Stimulated activated CD4-positive, alpha-beta T cell treated with anti-CD3 and anti-CD28 coated beads, Interleukin-2, amount 100 ng/mL, for 4 hours (primary cell): ENCODE measurements at regions not wholly inside any gene's neighbourhood (a gene's known extent, or its start where the extent isn't known, plus 50 kb on each side); places are given as distances from the start of the nearest gene placed in this dataset.

Experiments
- DNase-seq: peaks from one replicate; pipeline ENCODE4 v3.0.0-alpha.2; 2020; ENCODE audit warnings: low read depth

DNA sequence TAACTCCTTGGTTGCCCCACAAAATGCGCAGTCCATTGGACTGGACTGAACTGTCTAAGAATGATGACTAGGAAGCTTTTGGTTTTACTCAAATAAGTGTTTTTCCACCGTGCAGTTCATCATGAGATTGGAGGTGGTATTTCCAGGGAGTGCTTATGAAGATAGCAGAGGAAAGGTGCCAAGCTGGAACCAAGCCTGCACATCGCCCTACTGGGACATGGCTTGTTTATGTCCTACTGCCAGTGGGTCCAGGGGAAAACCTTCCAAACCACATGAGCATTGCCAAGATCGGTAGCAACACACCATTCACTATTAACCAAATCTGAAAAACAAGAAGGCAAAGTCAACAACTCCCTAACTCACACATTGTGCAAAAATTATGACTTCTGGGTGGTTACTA, 54.7 kb upstream of the DSCAM start:
- DNase-seq = no peak

DNA sequence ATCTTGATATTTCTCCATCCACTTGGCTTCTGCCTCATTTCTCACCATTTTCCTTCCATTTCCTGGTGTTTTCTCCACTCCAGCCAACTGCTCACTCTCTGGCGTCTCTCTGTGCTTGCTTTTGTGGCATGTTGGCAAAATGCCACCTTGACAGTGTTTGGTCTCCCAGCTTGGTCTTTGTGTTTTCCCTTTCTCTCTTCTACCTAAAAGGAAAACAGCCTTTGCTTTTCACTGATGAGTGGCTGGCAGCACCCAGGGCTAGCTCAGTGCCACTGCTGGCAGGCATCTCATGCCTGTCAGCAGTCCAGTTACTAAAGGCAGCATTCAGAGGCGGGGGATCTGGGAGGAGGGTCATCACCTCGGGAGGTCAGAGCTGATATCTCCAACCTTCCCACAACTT, 55.3 kb upstream of the DSCAM start:
- no peak for DNase-seq

DNA sequence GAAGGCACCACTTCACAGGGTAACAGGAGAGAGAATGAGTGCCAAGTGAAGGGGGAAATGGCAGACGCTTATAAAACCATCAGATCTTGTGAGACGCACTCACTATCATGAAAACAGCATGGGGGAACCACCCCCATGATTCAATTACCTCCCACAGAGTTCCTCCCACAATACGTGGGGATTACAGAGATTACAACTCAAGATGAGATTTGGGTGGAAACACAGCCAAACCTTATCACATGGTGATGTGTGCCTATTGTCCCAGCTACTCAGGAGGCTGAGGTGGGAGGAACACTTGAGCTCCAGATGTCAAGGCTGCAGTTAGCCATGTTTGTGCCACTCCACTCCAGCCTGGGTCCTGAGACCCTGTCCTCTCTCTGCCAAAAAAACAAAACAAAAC, 56.0 kb upstream of the DSCAM start:
- no peak for DNase-seq

DNA sequence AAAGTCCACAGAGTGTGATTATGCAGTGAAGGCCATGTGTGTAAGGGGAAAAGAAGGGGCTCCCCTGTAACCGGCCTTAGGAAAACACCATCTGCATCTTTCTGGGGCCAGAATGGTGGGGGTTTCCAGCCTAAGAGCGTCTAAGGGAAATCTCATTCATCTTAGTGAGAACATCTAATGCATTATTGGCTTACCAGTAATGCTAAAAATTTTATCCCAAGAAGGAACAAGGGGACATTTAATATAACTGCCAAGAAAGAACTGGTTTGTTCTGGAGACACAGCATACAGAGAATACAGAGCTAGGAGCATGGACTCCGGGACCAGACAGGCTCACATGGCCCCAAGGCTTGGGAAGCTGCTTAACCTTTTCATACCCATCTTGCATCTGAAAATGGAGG, 58.3 kb upstream of the DSCAM start:
- no peak for DNase-seq

DNA sequence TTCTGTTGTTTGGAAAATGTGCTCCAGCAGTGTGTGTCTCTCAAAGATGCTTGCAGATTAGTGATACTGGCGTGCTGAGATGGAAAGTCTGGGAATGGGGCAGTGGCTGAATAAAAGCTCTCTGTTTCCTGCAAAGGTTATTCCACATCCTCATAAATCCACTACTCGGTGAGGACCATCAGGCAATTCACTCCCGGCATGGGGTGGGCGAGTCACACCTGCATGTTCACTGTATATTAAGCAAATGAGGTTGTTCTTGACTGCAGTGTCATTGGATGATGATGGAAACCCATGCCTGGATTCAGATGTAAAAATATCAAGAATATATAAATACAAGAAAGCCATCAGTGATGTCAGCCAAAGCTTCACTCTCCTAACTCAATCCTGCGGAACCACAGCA, 65.4 kb upstream of the DSCAM start:
- DNase-seq = no peak

DNA sequence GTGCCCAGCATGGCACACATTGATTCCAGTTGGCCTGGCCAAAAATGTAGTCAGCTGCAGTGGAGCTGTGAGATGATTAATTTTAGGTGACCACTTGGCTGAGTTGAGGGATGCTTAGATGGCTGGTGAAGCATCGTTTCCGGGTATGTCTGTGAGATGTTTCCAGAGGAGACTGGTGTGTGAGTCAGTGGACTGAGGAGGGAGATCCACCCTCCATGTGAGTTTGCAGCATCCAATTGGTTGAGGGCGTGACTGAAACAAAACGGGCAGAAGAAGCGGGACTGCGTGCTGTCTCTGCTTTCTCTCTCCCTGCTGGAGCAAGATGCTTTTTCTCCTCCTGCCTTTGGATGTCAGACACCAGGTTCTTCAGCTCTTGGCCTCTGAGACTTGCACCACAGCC, 68.2 kb upstream of the DSCAM start:
- DNase-seq = no peak

DNA sequence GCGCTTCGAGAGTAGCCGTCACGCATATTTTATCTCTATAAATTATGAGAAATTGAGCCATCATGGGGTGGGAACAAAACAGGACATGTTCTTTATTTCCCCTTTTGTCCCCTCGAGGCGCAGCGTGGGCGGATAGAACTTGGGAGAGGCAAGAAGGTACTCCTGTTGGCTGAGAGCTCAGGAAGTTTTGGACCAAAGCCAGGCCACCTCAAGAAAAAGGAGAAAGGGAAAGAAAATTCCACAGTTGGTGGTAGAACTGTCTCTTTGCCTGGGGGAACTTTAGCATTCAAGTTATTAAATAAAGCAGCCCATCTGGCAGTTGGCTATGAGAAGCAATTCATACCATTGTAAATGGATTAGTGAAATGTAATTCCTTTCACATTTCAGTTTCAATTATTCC, 76.4 kb upstream of the DSCAM start:
- DNase-seq = no peak

DNA sequence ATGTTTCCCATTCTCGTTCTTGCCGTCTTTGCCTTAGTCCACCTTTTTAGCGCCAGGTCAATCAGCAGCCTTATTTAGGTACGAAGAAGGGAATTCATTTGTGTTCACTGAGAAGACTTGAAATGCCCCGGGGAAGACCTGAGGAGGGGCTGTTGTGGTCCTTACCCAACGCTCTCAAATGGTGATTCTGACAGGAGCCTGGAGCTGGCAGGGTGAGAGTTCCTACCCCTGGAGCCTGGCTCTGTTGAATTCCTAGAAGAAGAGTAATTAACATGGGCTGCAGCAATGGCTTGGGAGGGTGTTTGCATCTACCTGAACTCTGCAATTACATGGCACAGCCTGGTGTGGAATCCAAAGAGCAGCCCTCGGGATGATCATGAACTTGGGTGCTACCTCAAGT, 76.9 kb upstream of the DSCAM start:
- DNase-seq = no peak

DNA sequence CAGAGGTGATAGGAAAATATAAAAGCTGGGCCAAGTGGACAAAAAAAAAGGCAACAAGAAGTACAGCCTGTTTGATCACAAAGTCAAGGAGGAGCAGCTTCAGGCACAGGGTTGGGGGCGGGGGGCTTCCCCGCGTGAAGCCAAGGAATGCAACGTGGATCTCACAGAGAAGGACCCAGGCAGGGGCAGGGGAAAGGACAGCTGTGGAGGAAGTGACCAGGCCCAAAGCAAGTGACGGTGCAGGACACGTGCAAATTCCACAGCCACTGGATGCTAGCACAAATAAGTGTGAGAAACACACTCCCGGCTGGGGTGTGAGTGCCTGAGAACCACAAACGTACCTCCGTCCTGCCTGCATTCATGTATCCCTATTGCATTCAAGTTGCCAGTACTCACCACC, 77.7 kb upstream of the DSCAM start:
- no peak for DNase-seq

DNA sequence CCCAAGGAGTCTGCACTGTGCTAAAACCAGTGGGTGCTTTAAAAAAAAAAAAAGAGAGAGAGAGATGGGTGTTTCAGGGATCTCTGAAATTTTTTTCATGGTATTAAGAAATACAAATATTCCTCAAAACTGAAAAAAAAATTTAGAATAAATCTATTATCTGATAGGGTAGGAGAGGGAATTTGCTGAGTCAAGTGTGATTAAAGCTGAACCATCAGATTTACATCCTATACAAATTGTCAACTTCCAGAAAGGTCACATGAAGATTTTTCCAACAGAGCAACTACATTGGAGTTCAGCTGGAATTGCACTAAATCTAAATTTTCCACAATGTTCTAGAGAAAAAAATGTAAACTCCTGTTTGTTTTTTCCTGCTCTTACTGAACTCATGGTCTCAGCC, 79.3 kb upstream of the DSCAM start:
- DNase-seq = no peak

DNA sequence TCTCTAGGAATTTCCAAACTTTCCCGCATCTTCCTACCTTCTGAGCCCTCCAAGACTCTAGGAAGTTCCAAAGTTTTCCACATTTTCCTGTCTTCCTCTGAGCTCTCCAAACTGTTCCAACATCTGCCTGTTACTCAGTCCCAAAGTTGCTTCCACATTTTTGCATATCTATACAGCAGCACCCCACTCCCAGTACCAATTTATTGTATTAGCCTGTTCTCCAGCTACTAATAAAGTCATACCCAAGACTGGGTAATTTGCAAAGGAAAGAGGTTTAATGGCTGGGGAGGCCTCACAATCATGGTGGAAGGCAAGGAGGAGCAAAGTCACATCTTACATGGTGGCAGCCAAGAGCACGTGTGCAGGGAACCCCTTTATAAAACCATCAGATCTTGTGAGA, 82.9 kb upstream of the DSCAM start:
- DNase-seq = no peak

DNA sequence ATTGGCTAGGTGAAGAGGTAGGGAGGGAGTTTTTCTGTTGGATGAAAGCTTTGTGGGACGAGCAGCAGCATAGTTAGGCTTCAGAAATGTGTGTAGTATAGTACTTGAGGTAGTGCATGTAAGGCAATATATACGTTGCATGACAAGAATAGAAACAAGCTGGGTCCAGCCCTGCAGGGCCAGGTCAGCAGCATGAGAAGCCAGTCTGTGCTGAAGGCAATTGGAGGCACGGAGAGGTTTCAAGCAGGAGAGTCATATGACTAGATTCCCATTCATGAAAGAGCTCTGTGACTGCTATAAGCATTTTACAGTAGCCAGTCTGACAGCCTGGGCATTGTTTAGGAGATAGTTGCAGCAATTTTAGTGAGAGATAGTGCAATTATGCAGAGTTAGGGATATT, 84.2 kb upstream of the DSCAM start:
- no peak for DNase-seq

DNA sequence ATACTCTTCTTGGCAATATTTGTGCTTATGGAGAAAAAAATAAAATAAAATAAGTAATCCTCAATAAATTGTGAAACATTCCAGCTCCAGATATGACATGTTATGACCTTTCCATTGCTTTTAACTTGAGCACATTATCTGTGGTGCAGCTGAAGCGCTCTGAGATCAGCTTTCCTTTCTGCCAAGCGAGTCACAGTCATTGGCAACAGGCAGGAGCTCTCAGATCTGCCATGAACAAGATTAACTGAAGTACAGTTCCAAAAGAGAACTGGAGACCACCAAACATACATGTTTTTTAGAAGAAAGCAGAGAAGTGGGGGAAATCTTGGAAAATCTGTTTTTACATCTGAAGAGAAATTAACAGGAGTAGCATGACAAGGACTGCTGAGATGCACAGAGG, 89.2 kb upstream of the DSCAM start:
- DNase-seq = no peak

DNA sequence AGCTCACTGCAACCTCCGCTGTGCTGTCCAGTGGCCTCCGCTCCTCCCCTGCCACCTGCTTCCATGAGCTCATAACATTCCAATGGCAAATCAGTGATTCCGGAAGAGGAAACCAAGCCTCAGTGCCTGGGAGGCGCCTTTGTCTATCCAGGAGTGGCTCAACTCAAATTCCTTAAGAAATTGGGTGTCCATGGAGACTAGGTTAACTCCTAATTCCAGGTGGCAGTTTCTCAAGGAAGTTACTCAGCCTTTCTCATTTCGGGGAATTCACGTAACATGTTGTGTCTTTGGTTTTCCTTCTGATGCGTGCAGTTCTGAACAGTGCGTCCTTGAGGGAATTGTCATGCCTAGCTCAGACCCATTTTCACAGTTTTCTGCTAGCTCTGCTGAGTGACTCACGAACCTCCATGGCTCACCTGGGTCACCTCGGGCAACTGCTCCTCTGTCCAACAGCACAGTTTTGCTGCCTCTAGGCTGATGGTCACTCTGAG, 89.9 kb upstream of the DSCAM start:
- no peak for DNase-seq

DNA sequence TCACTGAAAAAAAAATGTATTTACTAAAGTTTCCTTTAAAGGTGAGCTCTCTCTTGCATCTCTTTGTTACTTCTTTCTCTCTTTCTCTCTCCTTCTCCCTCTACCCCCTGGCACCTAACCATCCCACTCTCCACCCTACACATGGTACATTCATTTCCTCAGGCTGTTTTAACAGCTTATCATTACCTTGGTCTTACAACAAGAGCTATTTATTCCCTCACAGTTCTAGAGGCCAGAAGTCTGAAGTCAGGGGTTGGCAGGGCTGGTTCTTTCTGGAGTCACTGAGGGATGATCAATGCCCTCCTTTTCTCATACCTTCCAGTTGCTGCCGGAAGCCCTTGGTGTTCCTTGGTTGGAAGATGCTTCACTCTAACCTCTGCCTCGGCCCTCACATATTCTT, 91.1 kb upstream of the DSCAM start:
- DNase-seq = no peak

DNA sequence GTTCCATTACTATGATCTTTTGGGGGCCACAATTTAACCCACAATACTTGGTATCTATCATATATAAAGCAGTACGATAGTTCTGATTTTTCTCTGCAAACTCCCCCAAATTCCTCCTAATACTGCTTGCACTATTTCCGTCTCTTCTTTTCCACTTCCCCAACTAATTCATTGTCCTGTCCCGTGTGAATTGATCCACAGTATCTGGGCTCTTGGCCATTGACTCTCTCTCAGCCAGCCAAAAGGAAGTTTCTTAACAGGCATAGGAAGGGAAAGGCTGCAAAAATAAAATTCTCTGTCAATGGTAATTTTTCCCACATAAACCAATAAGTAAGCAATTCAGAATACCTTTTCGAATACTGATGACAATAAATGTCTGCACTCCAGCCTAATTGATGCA, 91.7 kb upstream of the DSCAM start:
- no peak for DNase-seq

DNA sequence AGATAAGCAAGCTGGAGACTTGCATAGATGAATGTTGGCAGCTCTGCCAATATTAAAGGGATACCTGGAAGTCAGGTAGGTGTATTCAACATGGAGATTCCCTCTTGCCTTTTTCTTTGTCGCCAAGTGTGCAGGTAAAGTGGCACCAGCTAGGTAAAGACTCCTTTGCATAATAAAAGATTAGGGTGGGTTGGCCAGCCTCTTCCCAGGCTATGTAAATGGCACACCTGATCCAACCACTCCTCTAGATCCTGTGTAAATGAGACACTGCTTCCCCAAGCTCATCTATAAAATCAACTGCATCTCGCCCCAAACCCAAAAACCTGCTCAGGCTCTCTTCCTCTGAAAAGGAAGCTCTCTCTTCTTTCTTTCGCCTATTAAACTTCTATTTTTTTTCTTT, 100.8 kb upstream of the DSCAM start:
- DNase-seq = no peak

DNA sequence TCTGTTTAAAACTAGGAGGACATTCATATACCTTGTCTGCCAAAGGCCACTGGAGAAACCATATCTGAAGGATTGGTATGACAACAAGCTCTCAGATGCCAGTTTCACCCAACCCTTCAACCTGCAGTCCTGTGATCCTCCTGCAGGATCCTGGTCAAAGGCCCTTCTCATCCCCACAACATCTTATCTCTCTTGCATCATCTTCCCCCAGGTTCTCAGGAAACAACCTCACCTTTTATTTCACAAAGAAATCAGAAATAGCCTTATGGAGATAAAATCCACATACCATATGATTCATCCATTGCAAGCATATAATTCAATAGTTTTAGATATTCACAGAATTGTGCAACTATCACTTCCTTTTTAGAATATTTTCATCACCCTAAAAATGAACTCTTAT, 104.0 kb upstream of the DSCAM start:
- DNase-seq = no peak

DNA sequence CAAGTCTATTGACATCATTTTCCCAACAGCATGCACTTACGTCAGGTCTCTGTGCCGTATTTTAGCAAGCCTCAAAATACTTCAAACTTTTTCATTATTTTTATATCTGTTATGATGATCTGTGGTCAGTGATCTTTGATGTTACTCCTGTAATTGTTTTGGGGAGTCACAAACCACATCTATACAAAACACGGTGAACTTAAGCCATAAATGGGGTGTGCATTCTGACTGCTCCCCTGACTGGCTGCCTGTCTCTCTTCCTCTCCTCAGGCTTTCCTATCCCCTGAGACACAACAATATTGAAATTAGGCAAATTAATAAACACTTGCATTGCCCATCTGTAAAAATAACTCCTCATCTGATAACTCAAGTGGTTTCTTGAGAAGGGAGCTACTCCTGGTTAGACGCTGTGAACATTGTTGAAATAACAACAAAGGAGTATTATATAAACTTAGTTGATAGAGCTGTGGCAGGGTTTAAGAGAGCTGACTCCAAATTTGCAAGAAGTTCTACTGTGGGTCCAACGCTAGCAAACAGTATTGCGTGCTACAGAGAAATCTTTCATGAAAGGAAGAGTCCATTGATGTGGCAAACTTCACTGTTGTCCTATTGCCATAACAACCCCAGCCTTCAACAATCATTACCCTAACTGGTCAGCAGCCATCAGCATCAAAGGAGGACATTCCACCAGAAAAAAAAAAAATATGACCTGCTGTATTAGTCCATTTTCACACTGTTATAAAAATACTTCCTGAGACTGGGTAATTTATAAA, 105.8 kb upstream of the DSCAM start:
- DNase-seq = no peak

DNA sequence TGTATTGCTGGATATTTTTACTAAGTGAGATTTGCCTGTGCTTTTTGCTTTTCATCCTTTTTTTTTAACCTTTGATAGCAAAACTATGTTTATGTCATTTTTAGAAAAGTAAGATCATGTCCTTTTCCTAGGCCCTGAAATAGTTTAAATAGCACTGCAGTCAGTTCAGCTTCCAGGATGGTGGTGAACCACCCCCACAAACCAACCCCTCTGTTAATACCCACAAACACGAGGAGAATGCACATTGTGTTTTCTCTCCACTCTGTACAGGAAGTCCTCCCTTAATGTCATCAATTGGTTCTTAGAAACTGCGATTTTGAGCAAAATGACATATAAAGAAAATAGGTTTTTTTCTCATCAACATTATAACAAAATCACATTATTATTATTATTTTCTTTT, 117.7 kb upstream of the DSCAM start:
- no peak for DNase-seq

DNA sequence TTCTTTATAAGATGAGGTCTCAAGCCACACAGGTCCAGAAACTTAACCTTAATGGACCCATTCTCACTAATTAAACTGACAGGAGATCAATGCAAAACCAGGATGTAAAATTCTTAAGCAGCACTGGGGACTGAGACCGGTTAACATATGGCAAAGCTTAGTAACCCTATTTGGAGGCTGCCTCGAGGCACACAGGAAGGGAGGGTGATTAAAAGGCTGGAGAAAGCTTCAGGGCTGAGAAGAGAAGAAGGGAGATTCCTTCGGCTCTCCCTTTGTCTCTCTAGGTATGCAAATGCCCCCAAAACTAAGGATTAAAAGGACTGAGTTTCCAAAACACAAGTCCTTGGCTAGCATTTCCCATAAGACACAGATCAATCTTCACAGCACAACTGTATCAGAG, 120.8 kb upstream of the DSCAM start:
- DNase-seq = no peak

DNA sequence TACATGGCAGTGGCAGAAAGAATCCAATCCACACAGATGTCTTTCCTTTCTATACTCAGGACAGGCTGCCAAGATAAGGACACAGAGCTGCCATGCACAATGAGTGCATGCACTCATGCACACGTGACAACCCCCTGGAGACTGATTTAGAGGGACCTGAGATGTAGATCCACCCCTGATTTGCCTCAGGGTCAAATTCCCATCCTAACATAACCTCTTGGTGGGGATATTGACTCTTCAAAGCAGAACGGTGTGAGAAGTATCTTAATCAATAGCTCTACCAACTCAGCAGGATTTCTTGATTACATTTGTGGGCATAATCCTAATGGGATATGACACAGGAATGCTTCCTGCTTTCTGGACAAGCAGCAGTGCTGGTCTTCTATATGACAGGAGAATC, 125.2 kb upstream of the DSCAM start:
- DNase-seq = no peak

DNA sequence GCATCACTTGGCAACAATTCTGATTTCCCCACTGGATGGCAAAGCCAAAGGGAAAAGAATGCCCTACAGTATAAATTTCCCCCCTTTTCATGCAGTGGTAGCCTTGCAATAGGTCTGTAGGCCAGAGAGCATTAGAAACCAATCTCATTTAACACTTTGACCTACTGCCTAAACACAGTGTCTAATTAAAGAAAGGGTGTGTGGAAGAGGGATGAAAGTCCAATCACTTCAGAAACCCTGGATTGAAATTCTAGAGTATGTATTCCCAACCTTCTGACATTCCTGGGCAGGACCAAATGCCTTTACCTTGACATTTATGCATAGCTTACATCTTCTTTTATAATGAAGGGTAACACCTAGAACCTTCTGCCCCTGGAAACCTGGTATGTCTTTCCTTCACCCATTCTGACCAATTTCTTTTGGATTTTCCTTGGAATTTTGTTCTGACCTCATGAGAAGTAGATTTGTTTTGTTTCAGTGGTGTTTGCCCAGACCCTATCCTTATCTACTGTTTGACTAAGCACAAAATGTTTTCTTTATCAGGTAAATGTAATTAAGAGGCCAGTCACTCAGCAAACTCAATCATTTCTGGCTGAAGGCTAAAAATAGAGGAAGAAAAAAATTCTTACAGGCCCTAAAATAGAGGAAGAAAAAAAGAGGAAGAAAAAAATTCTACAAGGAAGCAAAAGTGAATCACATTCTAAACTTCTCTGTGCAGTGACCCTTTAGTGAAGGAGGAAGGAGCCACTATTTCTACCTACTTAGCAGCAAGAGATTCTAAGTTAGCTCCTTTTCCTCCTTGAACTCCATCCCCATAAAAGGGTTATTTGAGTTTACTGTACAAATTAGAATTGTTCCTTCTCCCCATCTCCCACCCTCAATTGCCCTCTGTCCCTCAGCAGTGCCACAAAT, 129.5 kb upstream of the DSCAM start:
- no peak for DNase-seq

DNA sequence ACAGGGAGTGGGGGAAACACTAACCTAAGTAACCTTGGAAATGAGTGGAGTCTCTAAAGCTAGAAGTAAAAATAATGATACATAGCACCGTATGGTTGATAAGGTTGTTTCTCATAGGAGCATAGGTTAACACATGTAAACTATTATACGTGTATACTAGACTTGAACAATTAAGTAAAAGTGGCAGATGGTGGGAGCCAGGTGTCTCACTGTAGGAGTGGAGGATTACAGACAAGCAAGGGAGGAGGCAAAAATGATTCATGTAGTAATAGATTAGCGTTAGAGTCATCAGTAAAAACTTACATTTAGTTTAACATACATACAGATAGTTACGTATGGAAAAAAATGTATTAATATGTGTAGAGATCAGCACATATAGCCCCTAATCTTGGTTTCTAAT, 138.4 kb upstream of the DSCAM start:
- no peak for DNase-seq
